HEK293T (cell line): ENCODE measurements at regions not wholly inside any gene's neighbourhood (a gene's known extent, or its start where the extent isn't known, plus 50 kb on each side); places are given as distances from the start of the nearest gene placed in this dataset.

ENCODE experiments used
- CTCF ChIA-PET: fragments of 350-600 bp; formaldehyde crosslinking; extraction: SDS; loops from one replicate; lab custom pipeline; 2021; ENCODE audit warnings: antibody characterized with exemption, inconsistent platforms; lab: Yijun Ruan, JAX
- POLR2A ChIA-PET: fragments of 350-600 bp; formaldehyde crosslinking; extraction: SDS; loops from one replicate; lab custom pipeline; 2020; ENCODE audit warnings: antibody characterized with exemption, inconsistent platforms; lab: Yijun Ruan, JAX
- DNase-seq: peaks from one replicate; pipeline ENCODE4 v3.0.0; 2012; ENCODE audit warnings: mixed read lengths; ENCODE audit errors: extremely low spot score
- ARNT ChIP-seq: fragments of 450-650 bp; IDR thresholded peaks from 2 replicates; pipeline ENCODE4 v1.6.1; 2017; ENCODE audit warnings: mild to moderate bottlenecking
- BHLHE40 ChIP-seq: fragments of 450-650 bp; IDR thresholded peaks from 2 replicates; pipeline ENCODE4 v1.6.1; 2016; ENCODE audit warnings: mild to moderate bottlenecking, moderate library complexity, borderline replicate concordance
- CTBP1 ChIP-seq: fragments of 450-650 bp; IDR thresholded peaks from 2 replicates; pipeline ENCODE4 v1.6.1; 2016; ENCODE audit warnings: borderline replicate concordance
- ELF4 ChIP-seq: fragments of 450-650 bp; IDR thresholded peaks from 2 replicates; pipeline ENCODE4 v1.6.1; 2017; ENCODE audit warnings: antibody characterized with exemption
- FOXA1 ChIP-seq: fragments of 450-650 bp; IDR thresholded peaks from 2 replicates; pipeline ENCODE4 v1.6.1; 2016; ENCODE audit warnings: mild to moderate bottlenecking
- FOXK2 ChIP-seq: fragments of 450-650 bp; IDR thresholded peaks from 2 replicates; pipeline ENCODE4 v1.6.1; 2016; ENCODE audit warnings: mild to moderate bottlenecking
- FOXM1 ChIP-seq: fragments of 450-650 bp; IDR thresholded peaks from 2 replicates; pipeline ENCODE4 v1.6.1; 2017; ENCODE audit warnings: mild to moderate bottlenecking, borderline replicate concordance
- HDGF ChIP-seq: fragments of 450-650 bp; IDR thresholded peaks from 2 replicates; pipeline ENCODE4 v1.6.1; 2017; ENCODE audit warnings: antibody characterized with exemption, borderline replicate concordance
- L3MBTL2 ChIP-seq: fragments of 450-650 bp; conservative IDR thresholded peaks from 2 replicates; pipeline ENCODE4 v1.6.1; 2016; ENCODE audit warnings: mild to moderate bottlenecking
- LEF1 ChIP-seq: fragments of 450-650 bp; IDR thresholded peaks from 2 replicates; pipeline ENCODE4 v1.6.1; 2017; ENCODE audit warnings: mild to moderate bottlenecking, borderline replicate concordance
- NFRKB ChIP-seq: fragments of 450-650 bp; IDR thresholded peaks from 2 replicates; pipeline ENCODE4 v1.6.1; 2016; ENCODE audit warnings: mild to moderate bottlenecking, moderate library complexity
- SP1 ChIP-seq: fragments of 450-650 bp; IDR thresholded peaks from 2 replicates; pipeline ENCODE4 v1.6.1; 2017
- SUZ12 ChIP-seq: fragments of 450-650 bp; IDR thresholded peaks from 2 replicates; pipeline ENCODE4 v1.6.1; 2016; ENCODE audit warnings: mild to moderate bottlenecking
- TARDBP ChIP-seq: fragments of 450-650 bp; IDR thresholded peaks from 2 replicates; pipeline ENCODE4 v1.6.1; 2016
- ZNF384 ChIP-seq: fragments of 450-650 bp; IDR thresholded peaks from 2 replicates; pipeline ENCODE4 v1.6.1; 2016
- TF ChIP-seq, protein P1 (sequence below): fragments of 450-650 bp; IDR thresholded peaks from 2 replicates; pipeline ENCODE4 v1.6.1; 2016

GRCh38 chr4:11777447-11777846 is 348.8 kb upstream of the HS3ST1 start:
- POLR2A ChIA-PET = no interaction called here

DNA sequence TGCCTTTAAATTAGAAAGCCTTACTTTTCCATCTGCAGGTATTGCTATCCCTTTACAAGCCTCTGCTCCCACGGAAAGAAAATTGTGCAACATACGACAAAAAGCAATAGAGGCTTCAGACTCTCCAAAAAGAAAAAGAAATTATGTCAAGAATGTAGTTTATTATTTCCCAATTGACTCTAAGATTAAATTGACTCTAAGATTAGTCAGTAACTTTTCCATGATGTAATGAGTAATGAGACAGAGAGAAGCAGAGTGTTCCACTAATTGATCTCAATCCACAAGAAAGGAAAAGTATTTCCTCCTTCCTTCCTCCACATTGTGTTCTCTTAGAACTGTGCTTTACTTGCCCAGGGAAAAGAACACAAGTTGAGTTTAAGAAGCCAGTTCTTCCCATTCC is 345.7 kb upstream of the HS3ST1 start:
- CTCF ChIA-PET = no interaction called here
- TF ChIP-seq, protein P1, sequence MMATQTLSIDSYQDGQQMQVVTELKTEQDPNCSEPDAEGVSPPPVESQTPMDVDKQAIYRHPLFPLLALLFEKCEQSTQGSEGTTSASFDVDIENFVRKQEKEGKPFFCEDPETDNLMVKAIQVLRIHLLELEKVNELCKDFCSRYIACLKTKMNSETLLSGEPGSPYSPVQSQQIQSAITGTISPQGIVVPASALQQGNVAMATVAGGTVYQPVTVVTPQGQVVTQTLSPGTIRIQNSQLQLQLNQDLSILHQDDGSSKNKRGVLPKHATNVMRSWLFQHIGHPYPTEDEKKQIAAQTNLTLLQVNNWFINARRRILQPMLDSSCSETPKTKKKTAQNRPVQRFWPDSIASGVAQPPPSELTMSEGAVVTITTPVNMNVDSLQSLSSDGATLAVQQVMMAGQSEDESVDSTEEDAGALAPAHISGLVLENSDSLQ = no peak
- TF ChIP-seq FOXM1 = no peak
- no peak for TF ChIP-seq LEF1
- no peak for TF ChIP-seq HDGF
- TF ChIP-seq ARNT = no peak
- TF ChIP-seq FOXK2 = no peak
- no peak for TF ChIP-seq FOXA1
- TF ChIP-seq ZNF384 = no peak
- no peak for TF ChIP-seq BHLHE40
- POLR2A ChIA-PET = no interaction called here
- DNase-seq = no peak

More at GRCh38 chr4:11777447-11777846, 348.8 kb upstream of the HS3ST1 start:
- TF ChIP-seq LEF1 = no peak
- TF ChIP-seq FOXM1 = no peak
- no peak for TF ChIP-seq ELF4
- TF ChIP-seq NFRKB = no peak
- no peak for TF ChIP-seq HDGF
- no peak for TF ChIP-seq SUZ12
- TF ChIP-seq FOXK2 = no peak
- no peak for TF ChIP-seq TARDBP
- TF ChIP-seq ZNF384 = no peak
- no peak for TF ChIP-seq ARNT
- TF ChIP-seq, protein P1 = no peak
- TF ChIP-seq SP1 = no peak
- TF ChIP-seq BHLHE40 = no peak
- no peak for TF ChIP-seq L3MBTL2
- TF ChIP-seq FOXA1 = no peak
- TF ChIP-seq CTBP1 = no peak
- no peak for DNase-seq
- CTCF ChIA-PET = no interaction called here

- TF ChIP-seq FOXM1 = no peak
- no peak for TF ChIP-seq HDGF
- no peak for TF ChIP-seq SP1
- POLR2A ChIA-PET = no interaction called here
- CTCF ChIA-PET = no interaction called here
- DNase-seq = no peak
Measured at GRCh38 chr4:11773798-11774197, 345.1 kb upstream of the HS3ST1 start.

DNA sequence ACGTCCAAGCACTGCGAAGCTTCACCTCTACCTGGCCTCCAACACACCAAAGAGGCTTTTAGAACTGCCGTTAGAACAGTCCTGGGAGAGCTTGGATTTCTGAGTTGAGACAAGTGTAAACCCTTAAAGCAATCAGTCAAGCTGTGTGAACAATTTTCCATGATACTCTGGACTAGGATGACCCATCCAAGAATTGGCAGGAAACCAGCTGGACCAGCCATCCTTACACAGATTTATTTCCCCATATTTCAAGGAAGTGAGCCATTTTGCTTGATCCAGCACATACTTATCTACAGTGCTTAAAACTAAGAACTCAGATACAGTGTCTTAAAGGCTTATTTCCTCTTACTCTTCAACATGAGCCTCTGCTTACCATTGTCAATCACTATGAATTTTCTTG is 340.7 kb upstream of the HS3ST1 start:
- ChIA-PET CTCF (no interaction called here), POLR2A (no interaction called here)
- no peak for DNase-seq
- TF ChIP-seq ARNT = no peak
- TF ChIP-seq FOXK2 = no peak

DNA sequence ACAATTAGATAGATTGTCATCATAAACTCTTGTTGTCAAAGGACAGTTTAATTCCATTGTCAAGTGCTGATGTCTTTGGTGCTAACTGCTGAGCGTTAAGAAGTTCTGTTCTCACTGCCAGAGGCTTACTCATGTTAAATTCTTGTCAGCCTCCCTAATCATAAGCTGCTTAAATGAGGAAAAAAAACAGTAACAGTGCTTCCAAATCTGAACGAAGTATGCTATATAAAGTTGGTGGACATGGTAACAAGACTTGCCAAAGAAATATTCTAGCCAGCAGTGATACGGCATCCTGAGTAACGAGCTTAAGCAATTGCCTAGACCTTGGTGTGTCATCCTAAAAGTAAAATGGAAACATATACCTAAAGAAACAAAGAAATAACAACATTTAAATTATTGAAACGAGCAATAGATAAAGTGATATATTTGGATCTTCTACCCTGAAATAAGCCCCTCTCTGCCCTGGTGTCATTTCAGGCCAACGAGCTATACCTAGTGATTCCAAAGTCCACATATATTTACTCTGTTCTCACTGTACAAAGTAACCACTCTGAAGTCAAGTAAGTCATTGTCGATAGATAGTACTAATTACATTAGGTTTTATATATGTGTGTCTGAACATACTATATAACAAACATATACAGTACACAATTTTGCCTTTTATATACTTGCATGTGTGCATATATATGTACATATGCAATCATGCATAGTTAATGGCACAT is 339.7 kb upstream of the HS3ST1 start:
- ChIA-PET POLR2A (no interaction called here), CTCF (no interaction called here)
- DNase-seq = no peak
- TF ChIP-seq L3MBTL2 (no peak), ZNF384 (no peak), ELF4 (no peak), TARDBP (no peak), FOXA1 (no peak), FOXM1 (no peak), FOXK2 (no peak), BHLHE40 (no peak), SUZ12 (no peak), NFRKB (no peak), ARNT (no peak), SP1 (no peak), CTBP1 (no peak), LEF1 (no peak), HDGF (no peak)
- TF ChIP-seq, protein P1 = no peak

- DNase-seq = peak; percentile 19
- CTCF ChIA-PET = interaction anchor here (0.6 to 1.0 kb wide), 3 partner anchors 35 to 1230 kb away, joined by 3 read pairs; no protein-coding TSS in a partner anchor
- POLR2A ChIA-PET = no interaction called here
- no peak for TF ChIP-seq FOXM1
- TF ChIP-seq BHLHE40 = no peak
- TF ChIP-seq, protein P1 = no peak
- TF ChIP-seq SUZ12 = no peak
- no peak for TF ChIP-seq LEF1
- TF ChIP-seq HDGF = no peak
- TF ChIP-seq ARNT = no peak
- no peak for TF ChIP-seq FOXK2
- TF ChIP-seq ELF4 = no peak
- no peak for TF ChIP-seq ZNF384
- no peak for TF ChIP-seq FOXA1
Measured at GRCh38 chr4:11765849-11766453, 337.3 kb upstream of the HS3ST1 start.
